HG02571 (cell line): ENCODE measurements at regions not wholly inside any gene's neighbourhood (a gene's known extent, or its start where the extent isn't known, plus 50 kb on each side); places are given as distances from the start of the nearest gene placed in this dataset.
A peak's percentile ranks its signal among the peaks of the same experiment; 100 is the strongest.
"Not testable (repeated sequence)": the region's sequence is repeated elsewhere in the genome, so short reads cannot be mapped to it uniquely, and the experiment has no call there.

Experiments used
- ATAC-seq: cut with Tn5 transposase; IDR thresholded peaks from one replicate; pipeline ENCODE4 v1.9.1; 2021; ENCODE audit warnings: mild to moderate bottlenecking, moderate library complexity; ENCODE audit not compliant: unreplicated experiment

- no peak for ATAC-seq
Measured at GRCh38 chr1:182172699-182173098, 111.2 kb upstream of the ZNF648 start.

DNA sequence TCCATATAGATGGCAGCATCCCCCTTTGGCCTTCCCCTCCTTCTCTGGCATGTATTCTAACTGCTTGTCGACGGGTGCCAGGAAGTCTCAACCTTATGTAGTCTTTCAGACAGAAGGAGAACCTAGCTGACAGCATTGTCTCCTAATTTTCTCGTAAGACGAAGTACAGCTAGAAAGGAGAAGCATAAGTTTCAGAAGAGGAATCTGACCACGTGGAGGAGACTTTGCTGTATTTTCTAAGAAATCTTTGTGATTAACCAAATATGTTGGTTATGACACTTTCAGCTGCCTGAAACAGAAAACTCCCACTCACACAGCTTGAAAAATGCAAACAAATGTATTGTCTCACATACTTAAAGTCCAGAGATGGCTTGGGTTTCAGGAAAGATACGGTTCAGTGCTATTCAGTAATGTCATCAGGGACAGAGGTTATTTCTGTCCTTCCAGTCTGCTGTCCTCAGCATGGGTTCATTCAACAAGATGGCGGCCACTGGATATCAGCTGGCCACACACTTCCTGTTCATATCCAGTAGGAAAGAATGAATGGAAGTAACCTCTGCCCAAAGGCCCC lies 109.5 kb upstream of the ZNF648 start:
- ATAC-seq: peak; percentile 81

GRCh38 chr1:182169203-182169602 lies 107.7 kb upstream of the ZNF648 start:
- ATAC-seq: no peak

DNA sequence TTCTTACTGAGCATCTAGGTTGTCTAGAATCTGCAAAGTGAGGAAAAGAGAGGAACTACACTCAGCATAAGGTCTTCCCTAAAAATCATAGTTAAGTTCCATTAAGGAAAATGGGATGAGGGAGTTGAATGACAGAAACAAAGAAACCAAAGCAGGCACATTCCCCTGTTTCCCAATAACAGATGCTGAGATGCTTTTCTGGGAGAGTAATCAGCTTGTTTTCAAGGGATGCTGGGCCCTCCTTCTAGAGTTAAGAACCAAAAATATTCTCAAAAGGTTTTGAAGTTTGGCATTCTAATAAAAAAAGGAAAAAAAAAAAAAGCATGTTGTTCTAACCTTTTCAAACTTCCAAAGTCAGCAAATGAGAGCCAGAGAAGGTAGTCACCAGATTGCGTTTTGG lies 105.2 kb upstream of the ZNF648 start:
- ATAC-seq: no peak

DNA sequence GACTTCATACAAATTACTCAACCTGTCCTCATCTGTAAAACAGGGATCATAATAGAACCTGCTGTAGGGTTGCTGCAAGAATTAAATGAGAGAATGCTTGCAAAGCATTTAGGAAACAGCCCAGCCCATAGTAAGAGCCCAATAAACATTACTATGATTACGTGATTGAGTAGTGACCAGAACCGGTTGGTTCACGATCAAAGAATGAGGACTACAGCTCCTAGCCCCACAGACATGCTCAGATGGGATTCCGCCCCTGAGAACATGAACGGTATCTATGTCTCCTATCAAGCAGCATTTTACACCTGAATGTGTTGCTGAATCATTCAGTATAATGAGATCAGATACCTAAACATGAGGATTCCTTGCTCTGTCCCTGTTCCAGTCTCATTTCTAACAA lies 104.8 kb upstream of the ZNF648 start:
- ATAC-seq: no peak

DNA sequence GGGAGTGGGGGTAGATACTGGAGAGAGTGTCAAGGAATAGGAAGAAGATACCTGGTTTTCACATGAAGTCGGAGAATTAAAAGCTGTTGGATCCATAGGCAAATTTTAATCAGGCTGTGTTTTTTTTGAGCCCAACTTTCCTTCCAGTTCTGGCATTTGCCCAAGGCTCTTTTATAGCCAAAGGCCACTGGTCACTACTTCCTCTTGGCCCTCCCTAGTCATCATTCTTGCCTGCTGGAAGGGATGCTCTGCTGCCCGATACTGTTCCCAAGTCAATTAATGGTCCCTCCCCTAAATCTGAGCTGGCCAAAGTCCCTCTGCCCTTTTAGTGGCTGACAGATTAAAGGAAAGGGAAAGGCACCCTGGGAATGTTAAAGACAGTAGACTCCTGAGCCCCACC lies 102.8 kb upstream of the ZNF648 start:
- no peak for ATAC-seq

- ATAC-seq: no peak
Measured at GRCh38 chr1:182163821-182164223, 102.3 kb upstream of the ZNF648 start.

GRCh38 chr1:182159443-182159842 lies 97.9 kb upstream of the ZNF648 start:
- no peak for ATAC-seq

DNA sequence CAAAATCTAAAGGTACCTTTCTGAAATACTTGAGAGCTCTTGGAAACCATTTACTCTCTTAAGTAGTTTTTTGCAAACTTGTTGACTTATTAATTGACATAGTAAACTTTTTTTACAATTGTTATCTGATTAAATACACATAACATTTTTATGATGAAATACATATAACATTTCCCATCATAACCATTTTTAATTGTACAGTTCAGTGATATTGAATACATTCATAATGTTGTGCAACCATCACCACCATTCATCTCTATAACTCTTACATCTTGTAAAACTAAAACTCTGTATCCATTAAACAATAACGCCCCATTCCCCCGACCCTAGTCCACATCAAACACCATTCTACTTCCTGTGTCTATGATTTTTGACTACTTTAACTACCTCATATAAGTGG lies 95.7 kb upstream of the ZNF648 start:
- ATAC-seq: no peak

GRCh38 chr1:182154425-182154824 lies 92.9 kb upstream of the ZNF648 start:
- not testable (repeated sequence) for ATAC-seq

DNA sequence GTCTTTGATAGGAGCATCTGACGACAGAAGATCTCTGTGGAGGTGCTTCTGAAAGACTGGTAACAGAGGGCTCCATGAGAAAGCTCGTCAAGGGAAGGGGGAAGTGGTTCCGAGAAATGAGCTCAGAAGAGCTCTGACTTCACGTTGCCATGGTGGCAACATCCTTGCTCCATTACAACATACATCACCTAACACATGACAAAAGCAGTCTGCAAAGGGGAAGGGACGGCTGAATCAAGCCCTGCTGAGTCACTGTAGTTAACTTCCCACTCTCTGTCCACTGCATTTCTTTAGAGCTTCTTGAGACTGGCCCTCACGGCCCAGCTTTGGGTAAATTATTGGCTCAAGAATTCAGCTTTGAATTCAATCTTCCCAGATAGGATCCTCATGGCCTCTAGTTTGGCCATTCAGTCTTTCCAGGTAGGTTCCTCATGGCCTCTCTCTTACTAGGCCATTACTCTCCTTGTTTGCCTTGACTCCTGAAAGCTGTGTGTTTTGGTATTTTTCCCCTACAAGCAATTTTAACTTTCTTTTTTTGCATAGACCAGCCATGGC lies 88.0 kb upstream of the ZNF648 start:
- no peak for ATAC-seq

GRCh38 chr1:182147951-182148350 lies 86.4 kb upstream of the ZNF648 start:
- ATAC-seq: no peak

DNA sequence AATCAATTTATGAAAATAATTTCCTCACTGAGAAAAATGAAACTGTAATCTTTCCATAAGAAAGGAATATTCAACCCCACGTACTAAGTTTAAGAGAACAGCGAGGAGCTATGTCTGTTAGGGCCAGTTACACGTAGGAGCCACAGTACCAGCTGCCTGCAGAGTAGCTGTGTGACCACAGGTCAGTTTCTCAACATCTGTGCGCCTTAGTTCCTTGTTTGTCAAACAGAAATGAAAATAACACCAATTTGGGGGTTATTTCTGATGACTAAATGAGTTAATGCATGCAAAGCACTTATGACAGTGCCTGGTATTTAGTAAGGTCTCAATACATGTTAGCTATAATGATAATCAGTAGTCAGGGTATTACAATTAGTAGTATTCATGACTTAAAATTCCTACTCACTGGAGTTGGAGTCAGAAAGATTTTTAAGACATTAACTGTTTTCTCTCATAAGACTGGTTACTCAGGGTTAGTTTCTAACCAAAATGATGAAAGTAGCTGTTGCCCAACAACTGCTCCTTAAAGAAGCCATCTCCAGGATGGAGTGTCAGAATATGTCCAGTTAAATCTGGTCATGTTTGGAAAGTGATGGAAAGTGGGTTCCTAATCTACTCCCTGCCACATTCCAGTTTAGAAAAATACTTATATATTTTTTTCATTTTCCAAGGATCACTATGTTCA lies 85.8 kb upstream of the ZNF648 start:
- ATAC-seq: peak; percentile 84

DNA sequence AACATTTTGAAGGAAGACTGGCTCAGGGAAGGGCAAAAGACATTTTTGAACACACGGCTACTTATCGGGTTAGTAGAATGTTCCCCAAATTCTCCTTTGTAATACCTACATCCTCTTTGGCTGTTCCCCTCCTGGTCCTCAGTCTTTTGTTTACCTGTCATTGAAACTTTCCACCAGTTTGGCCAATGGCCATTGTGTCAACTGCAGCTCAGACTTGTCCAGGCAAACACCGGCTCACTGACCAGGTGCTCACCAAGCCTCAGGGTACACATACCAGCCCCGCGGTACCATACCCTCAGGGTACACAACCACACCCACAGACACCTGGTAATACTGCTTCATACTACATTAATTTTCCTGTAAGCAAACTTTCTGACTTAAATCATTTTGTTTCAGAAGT lies 84.8 kb upstream of the ZNF648 start:
- ATAC-seq: no peak

DNA sequence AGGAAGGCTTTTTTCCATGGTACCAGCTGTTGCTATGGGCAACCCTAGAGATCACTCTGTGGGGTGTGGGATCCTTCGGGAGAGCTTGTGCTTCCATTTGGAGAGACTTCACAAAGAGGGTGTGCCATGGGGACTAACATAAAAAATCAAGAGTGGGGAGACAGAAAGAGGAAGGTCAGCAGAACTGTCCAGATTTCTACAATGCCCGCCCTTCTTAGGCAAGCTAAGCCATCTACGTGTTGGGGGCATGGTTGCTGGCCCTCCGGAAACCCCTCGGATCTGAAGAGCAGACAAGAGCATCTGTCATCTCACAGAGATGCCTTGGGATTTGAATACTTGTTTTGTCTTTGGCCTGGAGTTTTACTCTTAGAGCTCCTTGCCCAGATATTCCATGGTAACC lies 83.9 kb upstream of the ZNF648 start:
- ATAC-seq: no peak

DNA sequence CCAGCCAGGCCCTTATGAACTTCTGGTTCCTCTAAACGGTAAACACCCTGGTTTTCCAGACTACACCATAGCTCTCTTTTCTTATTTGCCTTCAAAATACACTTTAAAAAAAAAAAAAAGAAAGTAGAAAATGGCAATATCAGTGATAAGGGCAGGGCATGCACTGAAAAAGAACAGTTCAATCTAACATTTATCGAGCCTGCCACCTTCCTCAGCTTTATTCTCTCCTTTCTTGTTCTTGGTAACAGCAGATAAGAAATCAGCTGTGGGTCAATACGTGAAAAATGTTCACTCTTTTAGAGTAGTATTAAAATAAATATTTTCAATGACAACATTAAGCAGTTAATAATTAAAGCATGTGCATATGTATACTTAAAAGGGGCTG lies 83.1 kb upstream of the ZNF648 start:
- no peak for ATAC-seq

DNA sequence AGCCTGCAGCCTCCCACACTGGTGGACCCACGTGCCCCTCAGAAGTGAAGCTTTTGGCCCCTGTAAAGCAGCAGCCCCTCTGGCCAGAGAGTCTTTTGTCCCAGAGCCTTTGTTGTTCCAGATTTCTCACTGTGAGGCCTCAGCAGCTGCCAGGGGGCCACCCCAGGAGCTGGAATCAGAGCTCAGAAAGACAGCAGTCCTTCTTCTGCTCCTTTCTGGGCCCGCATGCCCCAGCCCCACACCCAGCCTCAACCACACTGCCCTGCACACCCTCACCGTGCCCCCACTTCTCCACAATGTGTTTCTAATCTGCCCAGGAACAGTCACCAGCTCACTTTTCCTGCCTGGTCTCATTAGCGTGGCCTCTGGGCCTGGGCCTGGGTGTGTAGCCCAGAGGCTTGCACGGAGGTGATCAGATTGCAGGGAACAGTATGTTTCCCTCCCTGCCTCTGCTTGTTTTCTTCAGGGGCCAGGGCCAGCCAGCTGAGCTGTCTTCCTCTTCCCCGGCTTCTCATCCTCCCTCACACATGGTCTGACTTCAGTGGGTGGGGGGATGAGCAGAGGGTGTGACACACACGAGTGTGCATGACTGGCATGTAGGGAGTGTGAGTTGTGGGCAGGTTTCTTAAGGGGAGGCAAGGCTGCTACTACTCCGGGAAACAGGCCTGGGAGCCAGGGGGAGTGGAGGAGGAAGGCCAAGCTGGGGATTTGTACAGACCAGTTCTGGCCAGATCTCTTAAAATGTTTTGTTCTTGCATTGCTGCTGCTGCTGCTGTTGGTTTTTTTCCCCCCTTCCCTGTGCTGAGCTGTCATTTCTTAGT lies 82.5 kb upstream of the ZNF648 start:
- ATAC-seq: no peak

DNA sequence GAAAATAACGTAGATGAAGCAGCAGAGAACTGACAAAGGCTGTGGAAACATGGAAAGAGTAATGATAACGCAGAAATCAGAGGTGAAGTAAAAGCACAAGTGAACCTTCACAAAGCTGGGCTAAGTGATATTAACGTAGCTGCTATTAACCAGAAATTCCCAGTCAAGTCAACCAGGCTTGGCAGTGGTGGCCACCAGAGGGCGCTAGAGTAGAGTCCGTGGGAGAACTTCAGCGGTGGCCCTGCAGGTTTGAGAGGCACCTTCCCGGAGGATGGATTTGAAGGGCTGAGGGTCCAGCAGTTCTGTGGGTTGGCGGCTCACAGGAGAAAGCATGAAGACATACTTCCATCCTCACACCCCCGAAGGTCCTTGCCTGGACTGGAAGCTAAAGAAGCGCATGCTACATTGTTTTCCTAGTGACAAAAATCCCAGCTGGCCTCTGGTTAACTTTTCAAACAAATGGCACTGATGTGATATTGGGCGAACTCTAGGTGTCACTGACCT lies 81.7 kb upstream of the ZNF648 start:
- ATAC-seq: peak; percentile 44

- ATAC-seq: no peak
Measured at GRCh38 chr1:182142621-182143020, 81.1 kb upstream of the ZNF648 start.

DNA sequence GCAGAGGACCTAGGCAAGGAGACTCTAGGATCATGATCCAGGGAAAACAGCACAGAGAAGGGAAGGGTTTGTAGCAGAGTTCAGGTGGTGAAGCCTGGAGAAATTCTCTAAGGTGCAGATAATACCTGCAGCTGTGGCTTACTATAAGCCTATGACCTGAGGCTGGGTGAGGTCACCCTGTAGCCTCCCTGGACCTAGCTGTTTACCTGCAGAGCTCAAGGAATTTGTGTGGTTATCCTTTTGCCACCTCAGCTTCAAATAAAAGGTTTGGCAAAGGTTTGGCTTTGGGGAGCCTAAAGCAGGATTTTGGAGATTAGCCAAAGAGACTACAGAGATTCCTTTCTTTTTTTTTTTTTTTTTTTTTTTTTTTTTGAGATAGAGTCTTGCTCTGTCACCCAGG lies 79.5 kb upstream of the ZNF648 start:
- ATAC-seq: no peak

- no peak for ATAC-seq
Measured at GRCh38 chr1:182139496-182139895, 78.0 kb upstream of the ZNF648 start.

DNA sequence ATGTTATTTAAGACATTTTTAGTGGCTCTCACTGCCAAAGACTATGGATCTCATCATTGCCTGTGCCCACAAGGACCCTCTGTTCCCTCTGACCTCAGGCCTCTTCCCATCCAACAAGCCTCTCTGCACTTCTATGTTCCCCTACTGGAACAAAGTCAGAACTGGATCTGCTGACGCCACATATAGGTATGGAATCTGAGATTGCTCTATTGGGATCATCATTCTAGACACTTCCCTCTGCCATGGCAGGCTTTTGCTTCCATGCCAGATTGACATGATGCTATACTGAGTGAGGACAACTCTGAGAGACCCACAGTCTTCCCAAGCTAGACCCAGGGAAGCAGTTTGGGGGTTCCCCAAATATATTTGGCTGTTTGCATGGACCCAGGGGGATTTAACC lies 76.0 kb upstream of the ZNF648 start:
- no peak for ATAC-seq
